Hematopoietic multipotent progenitor cell (in vitro differentiated cells): ENCODE measurements at regions not wholly inside any gene's neighbourhood (a gene's known extent, or its start where the extent isn't known, plus 50 kb on each side); places are given as distances from the start of the nearest gene placed in this dataset.
"Not testable (repeated sequence)": the region's sequence is repeated elsewhere in the genome, so short reads cannot be mapped to it uniquely, and the experiment has no call there.

Experiments used
- DNase-seq, 3 donors: peaks; one replicate each; pipeline ENCODE4 v3.0.0-alpha.2; 2011 to 2015; ENCODE audit warnings: low read depth in 2 of 3, low spot score in 2 of 3

DNA sequence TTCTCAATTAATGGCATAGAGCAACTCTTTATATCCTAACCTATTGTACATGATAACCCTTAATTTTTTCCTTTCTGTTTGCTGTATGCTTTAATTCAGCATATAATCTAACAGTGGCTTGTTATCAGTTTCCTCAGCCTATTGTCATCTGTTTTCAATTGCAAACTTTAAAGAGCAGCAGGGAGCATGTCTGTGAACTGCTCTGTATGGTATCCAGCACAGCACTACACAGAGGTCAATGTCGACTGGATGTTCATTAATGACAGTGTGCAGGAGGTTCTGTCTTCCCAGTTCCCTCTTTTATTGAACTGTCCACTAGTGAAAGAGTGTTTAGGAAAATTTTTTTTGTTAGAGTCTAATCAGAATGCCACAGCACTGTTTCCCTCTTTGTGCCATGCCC, 609.1 kb downstream of the SOX5 start:
- no peak for DNase-seq

DNA sequence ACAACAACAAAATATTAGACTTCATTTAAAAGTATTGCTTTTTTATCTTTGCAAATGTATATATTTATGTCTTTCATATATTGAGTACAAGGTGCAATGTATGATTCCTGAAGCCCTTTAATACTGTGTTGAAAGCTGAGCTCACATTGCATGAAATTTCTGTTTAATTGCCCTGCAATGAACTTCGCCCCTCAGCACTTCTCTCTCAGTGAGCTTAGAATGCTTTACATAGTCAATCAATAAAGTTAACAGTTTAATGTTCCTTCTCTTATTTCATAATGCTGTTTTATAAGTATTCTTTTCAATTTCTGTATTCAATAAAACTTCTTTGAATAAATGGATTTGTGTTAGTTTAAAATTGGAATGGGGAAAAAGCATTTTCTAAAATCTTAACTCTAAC, 607.1 kb downstream of the SOX5 start:
- DNase-seq, result no peak

DNA sequence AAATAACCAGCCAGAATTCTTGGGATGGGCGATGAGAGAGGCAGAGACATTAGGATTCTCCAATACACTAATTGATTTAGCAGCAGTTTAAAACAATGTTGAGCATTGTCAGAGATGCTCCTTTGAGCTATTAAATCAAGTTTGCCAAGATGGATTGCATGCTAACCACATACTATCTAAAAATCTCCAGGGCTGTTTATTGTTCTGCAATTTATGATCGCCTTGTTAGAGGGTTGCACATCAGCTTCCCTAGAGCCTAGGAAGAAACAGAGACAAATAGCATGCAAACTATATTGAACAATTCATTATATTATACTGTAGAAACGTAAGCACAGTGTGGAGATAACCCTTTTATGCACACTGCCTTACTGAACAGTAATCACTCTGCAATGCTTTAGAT, 599.9 kb downstream of the SOX5 start:
- no peak for DNase-seq

DNA sequence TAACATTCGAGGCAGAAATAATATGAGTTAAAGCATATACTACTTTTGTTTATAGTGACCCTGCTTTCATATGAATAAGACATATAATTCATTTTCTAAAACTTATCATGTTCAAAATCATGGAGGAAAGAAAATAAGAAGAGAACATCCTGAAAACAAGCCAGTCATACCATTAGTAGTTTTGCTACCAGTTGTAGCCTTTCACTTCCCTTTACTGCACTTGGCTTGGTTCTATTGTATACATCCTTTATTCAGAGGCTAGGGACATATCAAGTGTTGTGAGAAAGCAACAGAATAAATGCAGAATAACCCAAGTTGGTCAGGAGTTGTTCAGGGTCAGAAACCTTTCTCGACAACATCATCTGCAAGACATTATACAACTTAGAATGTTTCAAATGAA, 598.7 kb downstream of the SOX5 start:
- DNase-seq, result no peak

DNA sequence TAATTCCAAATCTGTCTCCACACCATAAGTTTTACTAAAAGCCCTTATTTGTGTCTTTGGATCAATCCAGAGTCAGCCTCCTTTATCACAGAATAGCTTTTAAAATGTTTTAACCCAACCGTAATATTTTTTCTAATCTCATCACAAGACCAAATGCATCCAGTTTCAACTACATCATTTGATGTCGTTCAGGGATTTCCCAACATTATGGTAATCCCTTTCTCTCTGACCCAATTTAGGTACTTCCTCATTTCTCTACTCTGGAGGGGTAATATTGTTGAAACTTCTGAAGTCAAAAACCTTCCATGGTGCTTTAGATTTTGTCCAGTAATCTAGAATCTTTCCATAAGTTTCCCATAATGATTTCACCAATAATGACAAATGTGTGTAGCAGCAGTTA, 596.8 kb downstream of the SOX5 start:
- DNase-seq, result no peak

DNA sequence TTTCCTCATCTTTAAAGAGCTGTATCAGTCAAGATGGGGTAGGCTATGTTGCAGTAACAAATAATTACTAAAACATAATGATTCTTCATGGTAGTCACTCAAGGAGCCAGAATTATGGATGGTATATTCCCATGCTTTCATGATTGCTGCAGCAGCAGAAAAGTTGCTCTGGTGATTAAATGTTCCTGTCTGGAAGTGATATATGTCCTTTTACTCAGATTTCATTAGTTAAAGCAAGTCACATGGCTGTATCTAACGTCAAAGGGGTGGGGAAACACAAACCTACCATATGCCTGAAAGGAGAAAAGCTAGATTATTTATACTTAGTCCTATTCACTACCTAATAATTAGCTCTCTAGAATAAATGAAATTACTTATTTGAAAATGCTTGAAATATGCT, 594.7 kb downstream of the SOX5 start:
- no peak for DNase-seq

DNA sequence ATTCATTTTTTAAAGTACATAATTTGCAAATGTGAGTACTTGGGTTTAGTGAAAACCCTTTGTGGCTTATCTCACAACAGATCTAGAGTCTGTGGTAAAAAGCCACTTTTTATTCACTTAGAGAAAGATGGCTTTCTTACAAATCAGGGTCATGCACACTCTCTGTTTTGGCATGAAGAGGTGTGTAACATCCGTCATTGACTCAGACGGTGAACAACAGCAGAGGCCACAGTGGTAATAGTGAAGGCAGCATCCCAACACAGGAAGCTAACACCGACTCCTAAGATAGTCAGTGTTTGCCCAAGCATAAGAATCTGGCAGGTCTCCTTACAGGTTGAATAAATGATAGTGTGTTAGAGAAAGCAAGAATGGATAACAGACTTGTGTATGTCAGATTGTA, 593.0 kb downstream of the SOX5 start:
- no peak for DNase-seq

DNA sequence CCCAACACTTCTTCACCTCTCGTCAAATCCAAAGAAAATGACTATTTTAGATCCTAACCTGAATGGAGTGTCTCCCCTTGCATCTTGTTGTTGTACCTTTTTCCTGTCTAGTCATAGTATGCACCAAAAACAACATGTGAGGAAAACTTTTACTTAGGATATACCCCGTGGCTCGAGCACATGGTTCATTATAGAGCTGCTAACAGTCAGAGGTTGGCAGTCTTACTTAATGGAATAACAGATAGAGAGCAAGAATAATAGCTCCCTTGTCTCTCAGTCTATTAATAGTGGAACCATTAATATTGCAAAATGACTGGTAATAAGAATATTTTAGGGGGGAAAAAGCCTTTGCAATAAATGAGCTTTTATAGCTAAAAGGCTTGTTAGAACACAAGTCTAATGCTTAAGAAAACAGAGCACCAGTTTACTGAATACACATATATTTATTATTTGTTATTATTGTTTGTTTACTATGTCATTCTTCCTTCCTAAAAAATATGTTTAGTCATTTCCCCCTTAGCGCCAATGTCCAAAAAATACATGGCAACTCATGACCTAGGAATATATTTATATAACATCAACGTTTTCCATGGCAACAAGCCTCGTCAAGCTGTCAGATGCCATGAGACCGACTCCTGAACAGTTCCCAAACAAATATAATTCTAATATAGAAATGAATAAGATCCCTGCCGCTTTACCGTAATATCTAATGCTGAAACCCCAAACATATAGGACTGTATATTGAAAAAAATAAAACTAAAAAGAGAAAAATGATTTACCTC, 592.4 kb downstream of the SOX5 start:
- no peak for DNase-seq

DNA sequence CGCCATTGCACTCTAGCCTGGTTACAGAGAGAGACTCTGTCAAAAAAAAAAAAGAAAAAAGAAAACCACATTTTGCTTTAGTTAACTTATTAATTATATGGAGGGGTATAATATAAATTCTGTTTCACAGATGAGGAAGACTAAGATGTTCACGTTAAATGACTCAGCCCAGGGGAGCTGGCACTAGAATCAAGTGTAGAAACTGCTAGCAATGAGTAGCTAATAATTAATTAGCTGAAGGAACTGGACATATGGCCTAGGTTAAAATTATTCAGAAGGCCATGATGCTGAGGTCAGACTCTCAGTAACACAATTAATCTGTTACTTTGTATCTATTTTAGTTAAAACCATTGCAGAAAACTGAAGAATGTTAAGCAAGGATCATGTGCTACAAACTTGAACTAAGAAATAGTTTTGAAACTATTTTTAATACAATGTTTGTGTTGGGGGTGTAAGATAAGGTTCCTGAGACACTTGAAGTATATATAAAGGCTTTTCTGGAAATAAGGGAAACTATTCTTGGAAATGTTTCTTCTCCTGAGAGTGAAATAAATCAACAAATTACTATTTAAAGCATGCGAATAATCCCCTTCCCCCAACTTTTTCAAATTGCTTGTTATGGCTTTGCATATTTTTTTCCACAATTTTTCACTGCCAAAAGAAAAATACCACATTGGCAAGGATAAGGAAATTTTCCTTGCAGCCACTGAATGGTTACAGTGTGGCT, 589.3 kb downstream of the SOX5 start:
- DNase-seq, result no peak

DNA sequence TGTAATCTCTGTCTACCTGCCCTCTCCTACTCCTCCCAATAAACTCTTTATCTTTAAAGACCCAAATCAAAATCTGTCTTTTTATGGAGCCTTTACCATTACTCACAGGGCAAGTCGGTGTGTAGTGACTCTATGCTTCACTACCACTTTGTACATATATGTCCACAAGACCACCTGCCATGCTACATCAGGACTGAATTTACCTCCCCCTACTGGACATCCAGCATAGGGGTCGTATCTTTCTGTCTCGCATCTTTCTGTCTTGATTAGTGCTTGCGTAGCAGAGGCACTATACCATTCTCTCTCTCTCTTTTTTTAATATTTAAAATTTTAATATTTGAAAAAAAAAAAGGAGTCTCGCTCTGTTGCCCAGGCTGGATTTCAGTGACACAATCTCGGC, 587.5 kb downstream of the SOX5 start:
- DNase-seq, result no peak

DNA sequence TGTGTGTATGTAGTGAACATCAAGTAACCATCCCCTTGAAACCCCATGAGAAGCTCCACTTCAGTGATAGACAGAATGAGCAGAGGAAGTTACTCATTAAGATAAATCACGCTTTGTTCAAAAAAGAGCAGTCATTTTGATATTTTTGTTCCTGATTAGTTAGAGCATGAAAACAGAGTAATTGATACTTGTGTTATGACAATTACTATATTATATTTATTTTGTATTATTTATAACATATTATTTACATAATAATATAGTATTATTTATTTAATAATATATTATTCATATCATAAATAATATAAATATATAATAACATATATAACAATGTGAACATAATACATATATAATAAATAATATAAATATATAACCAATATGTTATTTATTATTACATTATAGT, 580.9 kb downstream of the SOX5 start:
- no peak for DNase-seq

DNA sequence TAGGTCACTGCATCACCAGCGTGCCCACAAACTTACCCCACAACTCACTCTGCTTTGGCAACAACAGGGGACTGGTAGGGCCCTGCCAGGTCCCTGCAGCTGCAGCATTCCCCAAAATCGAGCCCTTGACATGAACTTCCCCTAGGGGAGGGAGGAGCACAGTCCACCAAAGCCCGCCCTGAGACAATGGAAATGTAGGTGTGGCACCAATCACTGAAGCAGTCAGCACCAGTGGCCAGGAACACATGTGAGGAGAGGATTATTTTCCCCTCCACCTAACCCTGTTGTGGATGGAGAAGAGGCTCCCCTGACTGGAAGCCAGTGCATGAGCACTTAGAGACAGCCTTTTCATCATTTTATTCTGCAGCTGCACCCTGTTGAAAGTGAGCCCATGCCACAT, 573.8 kb downstream of the SOX5 start:
- DNase-seq, result no peak

DNA sequence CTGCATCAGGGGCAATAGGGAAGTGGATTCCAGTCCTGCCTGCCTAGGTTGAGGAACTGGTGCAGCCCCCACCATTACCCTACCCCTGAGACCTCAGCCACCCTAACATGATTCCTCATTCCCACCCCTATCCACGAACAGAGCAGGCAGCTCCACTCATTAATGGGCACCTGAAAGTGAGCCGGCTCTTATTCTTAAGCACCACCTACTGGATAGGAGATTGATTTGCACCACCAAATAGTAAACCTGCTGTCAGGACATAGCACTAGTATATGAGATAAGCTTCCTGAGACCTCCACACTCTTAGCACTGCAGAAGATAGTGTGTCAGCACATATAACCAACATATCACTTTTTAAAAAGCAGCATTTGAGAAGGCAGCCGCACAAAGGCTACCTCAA, 573.2 kb downstream of the SOX5 start:
- DNase-seq, result no peak

DNA sequence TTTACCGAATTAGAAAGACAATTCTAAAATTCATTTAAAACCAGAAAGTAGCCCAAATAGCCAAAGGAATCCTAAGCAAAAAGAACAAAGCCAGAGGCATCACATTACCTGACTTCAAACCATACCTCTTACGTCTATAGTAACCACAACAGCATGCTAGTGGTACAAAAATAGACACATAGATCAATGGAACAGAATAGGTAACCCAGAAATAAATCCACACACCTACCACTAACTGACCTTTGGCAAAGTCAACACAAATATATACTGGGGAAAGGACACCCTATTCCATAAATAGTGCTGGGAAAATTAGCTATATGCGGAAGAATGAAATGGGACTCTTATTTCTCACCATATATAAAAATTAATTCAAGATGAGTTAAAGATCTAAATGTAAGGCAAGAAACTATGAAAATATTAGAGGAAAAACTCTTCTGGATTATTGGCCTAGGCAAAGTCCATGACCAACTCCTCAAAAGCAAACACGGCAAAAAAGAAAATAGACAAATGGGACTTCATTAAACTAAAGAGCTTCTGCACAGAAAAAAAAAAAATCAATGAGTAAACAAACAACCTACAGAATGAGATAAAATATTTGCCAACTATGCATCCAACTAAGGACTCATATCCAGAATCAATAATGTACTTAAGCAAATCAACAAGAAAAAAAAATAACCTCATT, 568.9 kb downstream of the SOX5 start:
- no peak for DNase-seq

DNA sequence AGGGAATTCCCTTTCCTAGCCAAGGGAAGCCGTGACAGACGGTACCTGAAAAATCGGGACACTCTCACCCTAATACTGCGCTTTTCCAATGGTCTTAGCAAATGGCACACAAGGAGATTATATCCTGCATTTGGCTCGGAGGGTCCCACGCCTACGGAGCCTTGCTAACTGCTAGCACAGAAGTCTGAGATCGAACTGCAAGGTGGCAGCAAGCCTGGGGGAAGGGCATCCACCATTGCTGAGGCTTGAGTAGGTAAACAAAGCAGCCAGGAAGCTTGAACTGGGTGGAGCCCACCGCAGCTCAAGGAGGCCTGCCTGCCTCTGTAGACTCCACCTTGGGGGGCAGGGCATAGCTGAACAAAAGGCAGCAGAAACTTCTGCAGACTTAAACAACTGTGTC, 560.6 kb downstream of the SOX5 start:
- not testable (repeated sequence) for DNase-seq

DNA sequence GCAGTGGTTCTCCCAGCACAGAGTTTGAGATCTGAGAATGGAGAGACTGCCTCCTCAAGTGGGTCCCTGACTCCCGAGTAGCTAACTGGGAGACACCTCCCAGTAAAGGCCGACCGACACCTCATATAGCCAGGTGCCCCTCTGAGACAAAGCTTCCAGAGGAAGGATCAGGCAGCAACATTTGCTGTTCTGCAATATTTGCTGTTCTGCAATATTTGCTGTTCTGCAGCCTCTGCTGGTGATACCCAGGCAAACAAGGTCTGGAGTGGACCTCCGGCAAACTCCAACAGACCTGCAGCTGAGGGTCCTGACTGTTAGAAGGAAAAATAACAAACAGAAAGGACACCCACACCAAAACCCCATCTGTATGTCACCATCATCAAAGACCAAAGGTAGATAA, 560.2 kb downstream of the SOX5 start:
- not testable (repeated sequence) for DNase-seq

DNA sequence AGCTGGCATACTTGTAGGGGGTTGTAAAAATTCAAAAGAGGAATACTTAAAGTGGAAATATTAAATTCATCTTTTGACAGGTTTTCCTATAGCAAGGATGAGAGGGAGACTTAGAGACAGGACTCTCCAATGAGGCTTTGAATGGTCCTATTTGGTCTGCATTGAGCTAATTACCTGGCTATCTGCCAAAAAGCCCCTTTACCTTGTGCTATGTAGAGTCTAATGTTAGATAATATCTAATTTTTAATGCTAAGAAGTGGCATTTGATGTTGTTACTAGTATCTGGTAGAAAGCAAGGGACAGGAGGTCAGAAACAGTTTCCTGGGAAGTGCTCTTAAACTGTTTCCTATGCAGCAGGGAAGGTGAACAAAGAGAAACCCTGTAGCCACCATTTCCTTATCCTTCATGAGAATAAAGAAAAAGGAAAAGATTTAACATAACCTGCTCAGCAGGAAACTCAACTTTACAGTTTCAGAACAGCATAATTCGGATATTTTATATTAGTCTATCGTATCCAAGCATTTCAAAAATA, 550.0 kb downstream of the SOX5 start:
- DNase-seq, result no peak

DNA sequence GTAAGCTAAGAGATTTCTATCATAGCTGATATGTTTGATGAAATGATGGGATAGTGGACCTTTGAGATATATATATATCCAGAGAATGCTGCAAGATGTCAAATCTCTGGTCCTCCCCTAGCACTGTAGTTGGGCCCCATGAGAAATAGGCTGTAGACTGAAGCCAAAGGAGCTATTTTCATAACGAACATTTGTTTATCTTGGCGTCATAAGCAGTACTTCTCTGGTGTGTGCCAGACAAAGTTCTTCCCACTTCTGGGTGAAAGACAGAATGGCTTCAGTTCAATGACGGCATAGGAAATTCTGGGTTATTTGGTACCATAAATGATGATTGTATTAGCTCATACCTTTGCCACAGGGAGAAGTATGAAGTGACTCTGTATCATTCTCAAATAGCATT, 534.3 kb downstream of the SOX5 start:
- no peak for DNase-seq

DNA sequence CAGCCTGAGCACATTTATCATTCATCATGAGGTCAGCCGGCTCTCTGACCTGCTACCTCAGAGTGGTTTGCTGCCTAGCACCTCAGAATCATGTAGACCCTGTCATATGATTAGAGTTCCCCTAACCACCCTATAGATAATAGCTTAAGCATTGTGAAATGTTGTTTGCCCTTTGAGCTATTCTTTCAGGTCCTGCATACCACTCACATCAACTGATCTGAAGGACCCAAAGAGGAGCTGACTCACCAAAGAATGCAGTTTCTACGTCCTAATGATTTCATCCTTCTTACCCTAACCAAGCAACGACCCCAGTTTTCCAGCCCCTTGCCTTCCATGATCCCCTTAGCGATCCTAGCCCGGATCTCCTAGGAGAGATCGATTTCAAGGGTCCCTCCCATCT, 527.9 kb downstream of the SOX5 start:
- DNase-seq, result no peak

DNA sequence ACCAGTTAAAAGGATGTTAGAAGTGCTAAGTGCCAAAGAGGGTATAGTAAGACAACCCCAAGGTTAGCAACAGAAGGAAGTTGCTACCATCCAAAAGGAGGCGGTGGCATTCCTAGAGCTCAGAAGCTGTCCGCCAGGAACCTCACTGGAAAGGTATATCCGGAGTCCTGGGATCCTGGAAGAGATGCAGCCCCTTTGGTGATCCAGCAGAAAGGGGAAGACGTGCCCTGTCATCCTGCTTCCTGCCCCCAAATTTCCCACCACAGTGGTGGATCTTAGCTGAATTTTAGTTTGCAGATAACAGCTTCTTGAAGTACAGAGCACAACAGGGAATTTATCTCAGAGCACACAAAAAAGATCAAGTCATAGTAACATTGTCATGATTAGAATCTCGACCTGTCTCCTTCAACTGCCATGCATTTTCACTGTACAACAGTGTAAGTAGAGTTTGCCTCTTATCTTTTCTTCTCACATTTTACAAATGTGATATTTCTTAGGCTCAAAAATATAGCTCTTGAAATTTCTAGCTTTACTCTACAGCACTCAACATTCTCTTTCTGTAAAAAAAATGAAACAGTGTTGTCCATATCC, 526.3 kb downstream of the SOX5 start:
- DNase-seq, result no peak

DNA sequence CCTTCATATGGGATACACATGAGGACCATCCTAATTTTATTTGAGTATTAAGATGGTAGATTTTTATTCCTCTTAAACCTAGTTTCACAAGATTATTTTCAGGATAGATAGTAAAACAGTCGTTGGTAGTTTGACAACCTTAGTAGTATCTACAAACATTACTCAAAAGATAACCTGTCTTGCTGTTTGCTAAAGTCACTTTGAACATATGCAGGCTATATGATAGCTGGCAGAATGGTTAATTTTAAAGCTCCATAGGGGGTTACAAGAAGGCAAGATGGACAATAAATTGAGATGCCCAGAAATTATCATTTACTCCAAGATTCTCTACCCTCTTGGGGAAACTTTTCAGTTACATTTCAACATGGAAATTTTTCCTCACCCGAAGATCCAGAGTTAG, 525.7 kb downstream of the SOX5 start:
- no peak for DNase-seq
